Mammary epithelial cell (primary cell): ENCODE measurements at regions not wholly inside any gene's neighbourhood (a gene's known extent, or its start where the extent isn't known, plus 50 kb on each side); places are given as distances from the start of the nearest gene placed in this dataset.

Source experiments
- CTCF ChIP-seq, 2 donors: IDR thresholded peaks in 1 of 2; conservative IDR thresholded peaks in 1 of 2; 2 replicates each; pipeline ENCODE4 v1.5.1; 2011 to 2012; ENCODE audit warnings: inconsistent platforms in 2 of 2, low read length in 2 of 2, mild to moderate bottlenecking in 2 of 2, control low read depth in 1 of 2, low read depth in 1 of 2; ENCODE audit not compliant: insufficient read depth in 1 of 2; ENCODE audit errors: extremely low read depth in 1 of 2
- EZH2 ChIP-seq: IDR thresholded peaks from 2 replicates; pipeline ENCODE4 v1.6.1; 2012; ENCODE audit warnings: low read length, inconsistent platforms, borderline replicate concordance

DNA sequence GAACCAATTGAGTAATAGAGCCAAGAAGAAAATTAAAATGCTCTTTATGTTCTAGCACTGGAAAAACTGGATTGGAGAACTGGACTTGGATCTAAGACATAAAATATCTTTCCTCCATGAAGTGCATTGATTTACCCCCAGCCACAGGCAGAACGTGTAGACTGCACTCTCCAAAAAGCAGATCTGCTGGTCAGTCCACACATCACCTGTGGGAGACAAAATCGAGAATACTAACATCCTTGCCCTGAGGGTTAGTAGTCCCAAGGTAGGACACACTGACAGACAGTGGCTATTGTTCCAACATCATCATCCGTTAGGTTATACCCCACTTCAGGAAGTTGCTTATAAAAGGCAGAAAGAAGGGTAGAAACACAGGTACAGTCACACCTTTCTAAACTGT, 257.1 kb upstream of the STT3B start:
- no peak for TF ChIP-seq EZH2
- TF ChIP-seq CTCF (conservative IDR thresholded peaks at IDR 0.05 in 1 of 2, IDR thresholded peaks at IDR 0.05 in 1 of 2; ENCODE audit: extremely low read depth in 1 of 2, insufficient read depth in 1 of 2, low read depth in 1 of 2, low read length in 2 of 2): no peak
